ENCODE measurements at regions not wholly inside any gene's neighbourhood (a gene's known extent, or its start where the extent isn't known, plus 50 kb on each side); places are given as distances from the start of the nearest gene placed in this dataset.

- H3K27me3 ChIP-seq (replicated peaks; ENCODE audit: insufficient read depth), result no peaks in the 10 kb centered on the region
- DNase-seq (ENCODE audit: low spot score), result no peak
- WGBS, result 56% methylated on average over 2 of the region's 2 CpGs
- H3K27ac ChIP-seq, result no peak overlapping the region
- no peaks in the 10 kb centered on the region for H3K36me3 ChIP-seq
- H3K9me3 ChIP-seq, result no peaks in the 10 kb centered on the region
- intact Hi-C loops (cut with DNase I), result no loop called here
- H3K4me1 ChIP-seq (replicated peaks), result no peaks in the 10 kb centered on the region
- no peak overlapping the region for H3K4me3 ChIP-seq
- no peak for TF ChIP-seq POLR2A (IDR thresholded peaks at IDR 0.05)
- TF ChIP-seq POLR2AphosphoS5 (IDR thresholded peaks at IDR 0.05), result no peak
- TF ChIP-seq CTCF (IDR thresholded peaks at IDR 0.05), result no peak
Observed at GRCh38 chr5:21603796-21604195, 1249.3 kb downstream of the CDH12 start.

- Histone ChIP-seq H3K27me3 (replicated peaks; ENCODE audit: insufficient read depth) (no peaks in the 10 kb centered on the region), H3K4me3 (no peak overlapping the region), H3K27ac (no peak overlapping the region), H3K9me3 (no peaks in the 10 kb centered on the region), H3K36me3 (no peaks in the 10 kb centered on the region), H3K4me1 (replicated peaks) (no peaks in the 10 kb centered on the region)
- no peak for DNase-seq (ENCODE audit: low spot score)
- 97% methylated on average over 2 of the region's 2 CpGs for WGBS
- TF ChIP-seq CTCF (IDR thresholded peaks at IDR 0.05), result no peak
- no peak for TF ChIP-seq POLR2A (IDR thresholded peaks at IDR 0.05)
- no peak for TF ChIP-seq POLR2AphosphoS5 (IDR thresholded peaks at IDR 0.05)
- intact Hi-C loops (cut with DNase I), result no loop called here
Observed at GRCh38 chr5:21594566-21594965, 1258.6 kb downstream of the CDH12 start.

GRCh38 chr5:21593261-21593660 lies 1259.9 kb downstream of the CDH12 start:
- Histone ChIP-seq H3K4me3 (no peak overlapping the region), H3K27ac (no peak overlapping the region), H3K27me3 (replicated peaks; ENCODE audit: insufficient read depth) (no peaks in the 10 kb centered on the region), H3K36me3 (no peaks in the 10 kb centered on the region), H3K4me1 (replicated peaks) (no peaks in the 10 kb centered on the region), H3K9me3 (no peaks in the 10 kb centered on the region)
- intact Hi-C loops (cut with DNase I), result no loop called here
- TF ChIP-seq POLR2AphosphoS5 (IDR thresholded peaks at IDR 0.05) (no peak), CTCF (IDR thresholded peaks at IDR 0.05) (no peak), POLR2A (IDR thresholded peaks at IDR 0.05) (no peak)
- DNase-seq (ENCODE audit: low spot score), result no peak

- no peak for DNase-seq (ENCODE audit: low spot score)
- no peak overlapping the region for H3K4me3 ChIP-seq
- 53% methylated on average over 3 of the region's 3 CpGs for WGBS
- no peaks in the 10 kb centered on the region for H3K9me3 ChIP-seq
- no peaks in the 10 kb centered on the region for H3K36me3 ChIP-seq
- no peaks in the 10 kb centered on the region for H3K27me3 ChIP-seq (replicated peaks; ENCODE audit: insufficient read depth)
- H3K4me1 ChIP-seq (replicated peaks), result no peaks in the 10 kb centered on the region
- H3K27ac ChIP-seq, result no peak overlapping the region
- TF ChIP-seq POLR2AphosphoS5 (IDR thresholded peaks at IDR 0.05), result no peak
- TF ChIP-seq POLR2A (IDR thresholded peaks at IDR 0.05), result no peak
- no peak for TF ChIP-seq CTCF (IDR thresholded peaks at IDR 0.05)
- intact Hi-C loops (cut with DNase I), result no loop called here
Observed at GRCh38 chr5:21581508-21581907, 1271.6 kb downstream of the CDH12 start.

- no peak for TF ChIP-seq CTCF (IDR thresholded peaks at IDR 0.05)
- no peak for TF ChIP-seq POLR2AphosphoS5 (IDR thresholded peaks at IDR 0.05)
- no peak for DNase-seq (ENCODE audit: low spot score)
- Histone ChIP-seq H3K36me3 (no peaks in the 10 kb centered on the region), H3K27me3 (replicated peaks; ENCODE audit: insufficient read depth) (no peaks in the 10 kb centered on the region), H3K9me3 (no peaks in the 10 kb centered on the region), H3K4me3 (no peak overlapping the region), H3K4me1 (replicated peaks) (no peaks in the 10 kb centered on the region), H3K27ac (no peak overlapping the region)
- intact Hi-C loops (cut with DNase I), result no loop called here
- 71% methylated on average over 4 of the region's 4 CpGs for WGBS
Observed at GRCh38 chr5:21574961-21575360, 1278.2 kb downstream of the CDH12 start.
